ENCODE measurements at regions not wholly inside any gene's neighbourhood (a gene's known extent, or its start where the extent isn't known, plus 50 kb on each side); places are given as distances from the start of the nearest gene placed in this dataset.

GRCh38 chr2:100764430-100764829, 55.5 kb upstream of the NPAS2 start:
- H3K27ac ChIP-seq (ENCODE audit: low read depth, low read length): no peak overlapping the region
- no peaks in the 10 kb centered on the region for H3K27me3 ChIP-seq (ENCODE audit: control insufficient read depth, low read length)
- no peaks in the 10 kb centered on the region for H3K4me1 ChIP-seq (ENCODE audit: control insufficient read depth, low read length)
- no peaks in the 10 kb centered on the region for H3K9me2 ChIP-seq (replicated peaks; ENCODE audit: control insufficient read depth, low read length)
- TF ChIP-seq, protein P1, sequence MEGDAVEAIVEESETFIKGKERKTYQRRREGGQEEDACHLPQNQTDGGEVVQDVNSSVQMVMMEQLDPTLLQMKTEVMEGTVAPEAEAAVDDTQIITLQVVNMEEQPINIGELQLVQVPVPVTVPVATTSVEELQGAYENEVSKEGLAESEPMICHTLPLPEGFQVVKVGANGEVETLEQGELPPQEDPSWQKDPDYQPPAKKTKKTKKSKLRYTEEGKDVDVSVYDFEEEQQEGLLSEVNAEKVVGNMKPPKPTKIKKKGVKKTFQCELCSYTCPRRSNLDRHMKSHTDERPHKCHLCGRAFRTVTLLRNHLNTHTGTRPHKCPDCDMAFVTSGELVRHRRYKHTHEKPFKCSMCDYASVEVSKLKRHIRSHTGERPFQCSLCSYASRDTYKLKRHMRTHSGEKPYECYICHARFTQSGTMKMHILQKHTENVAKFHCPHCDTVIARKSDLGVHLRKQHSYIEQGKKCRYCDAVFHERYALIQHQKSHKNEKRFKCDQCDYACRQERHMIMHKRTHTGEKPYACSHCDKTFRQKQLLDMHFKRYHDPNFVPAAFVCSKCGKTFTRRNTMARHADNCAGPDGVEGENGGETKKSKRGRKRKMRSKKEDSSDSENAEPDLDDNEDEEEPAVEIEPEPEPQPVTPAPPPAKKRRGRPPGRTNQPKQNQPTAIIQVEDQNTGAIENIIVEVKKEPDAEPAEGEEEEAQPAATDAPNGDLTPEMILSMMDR (IDR thresholded peaks at IDR 0.05; ENCODE audit: low read depth, low read length, poor library complexity, severe bottlenecking): no peak
- TF ChIP-seq EZH2phosphoT487 (IDR thresholded peaks at IDR 0.05; ENCODE audit: borderline replicate concordance, low read length): no peak
- no peaks in the 10 kb centered on the region for H3K9me3 ChIP-seq (ENCODE audit: control insufficient read depth, insufficient read depth, low read length)
- H3K79me2 ChIP-seq (ENCODE audit: control insufficient read depth, low read length): no peaks in the 10 kb centered on the region
- no peaks in the 10 kb centered on the region for H3K36me3 ChIP-seq (ENCODE audit: control insufficient read depth, low read length)
- no peaks in the 10 kb centered on the region for H4K20me1 ChIP-seq (ENCODE audit: control insufficient read depth, insufficient read depth, low read depth, low read length)
- H3K4me3 ChIP-seq (ENCODE audit: low read length): no peak overlapping the region
- no peak overlapping the region for H3K4me2 ChIP-seq (ENCODE audit: low read length)
- no peaks in the 10 kb centered on the region for H3F3A ChIP-seq (ENCODE audit: control insufficient read depth, insufficient read depth)

DNA sequence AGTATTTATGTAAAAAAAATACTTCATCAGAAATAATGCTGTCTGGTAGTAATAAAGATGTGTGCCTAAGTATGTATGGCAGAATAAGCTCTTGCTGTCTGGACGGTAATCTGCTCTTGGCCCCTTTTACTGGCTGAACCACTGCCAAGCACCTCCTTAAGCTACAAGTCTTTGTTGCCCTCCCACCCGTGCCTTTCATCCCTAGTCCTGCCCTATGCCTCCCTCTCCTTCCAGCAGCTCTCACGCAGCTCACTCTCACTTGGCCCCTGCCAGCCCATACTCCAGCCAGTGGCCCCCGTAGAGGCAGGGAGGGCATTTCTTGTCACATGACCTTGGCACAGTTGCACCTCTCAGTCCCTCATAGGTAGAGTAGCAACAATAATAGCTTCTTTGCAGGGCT, 54.5 kb upstream of the NPAS2 start:
- Histone ChIP-seq H3K9me3 (ENCODE audit: control insufficient read depth, insufficient read depth, low read length) (no peaks in the 10 kb centered on the region), H3K27ac (ENCODE audit: low read depth, low read length) (no peak overlapping the region), H3F3A (ENCODE audit: control insufficient read depth, insufficient read depth) (no peaks in the 10 kb centered on the region), H3K79me2 (ENCODE audit: control insufficient read depth, low read length) (no peaks in the 10 kb centered on the region), H3K36me3 (ENCODE audit: control insufficient read depth, low read length) (no peaks in the 10 kb centered on the region), H3K4me1 (ENCODE audit: control insufficient read depth, low read length) (no peaks in the 10 kb centered on the region), H3K9me2 (replicated peaks; ENCODE audit: control insufficient read depth, low read length) (no peaks in the 10 kb centered on the region), H4K20me1 (ENCODE audit: control insufficient read depth, insufficient read depth, low read depth, low read length) (no peaks in the 10 kb centered on the region), H3K27me3 (ENCODE audit: control insufficient read depth, low read length) (no peaks in the 10 kb centered on the region), H3K4me2 (ENCODE audit: low read length) (no peak overlapping the region), H3K4me3 (ENCODE audit: low read length) (no peak overlapping the region)
- TF ChIP-seq EZH2phosphoT487 (IDR thresholded peaks at IDR 0.05; ENCODE audit: borderline replicate concordance, low read length): no peak
- TF ChIP-seq, protein P1 (IDR thresholded peaks at IDR 0.05; ENCODE audit: low read depth, low read length, poor library complexity, severe bottlenecking): no peak

- TF ChIP-seq, protein P1 (IDR thresholded peaks at IDR 0.05; ENCODE audit: low read depth, low read length, poor library complexity, severe bottlenecking): no peak
- no peak for TF ChIP-seq EZH2phosphoT487 (IDR thresholded peaks at IDR 0.05; ENCODE audit: borderline replicate concordance, low read length)
- Histone ChIP-seq H3K4me2 (ENCODE audit: low read length) (no peak overlapping the region), H3K9me3 (ENCODE audit: control insufficient read depth, insufficient read depth, low read length) (no peaks in the 10 kb centered on the region), H3K4me3 (ENCODE audit: low read length) (no peak overlapping the region), H3K36me3 (ENCODE audit: control insufficient read depth, low read length) (no peaks in the 10 kb centered on the region), H3K4me1 (ENCODE audit: control insufficient read depth, low read length) (no peaks in the 10 kb centered on the region), H3K27ac (ENCODE audit: low read depth, low read length) (no peak overlapping the region), H3F3A (ENCODE audit: control insufficient read depth, insufficient read depth) (no peaks in the 10 kb centered on the region), H3K79me2 (ENCODE audit: control insufficient read depth, low read length) (no peaks in the 10 kb centered on the region), H3K9me2 (replicated peaks; ENCODE audit: control insufficient read depth, low read length) (no peaks in the 10 kb centered on the region), H3K27me3 (ENCODE audit: control insufficient read depth, low read length) (no peaks in the 10 kb centered on the region), H4K20me1 (ENCODE audit: control insufficient read depth, insufficient read depth, low read depth, low read length) (no peaks in the 10 kb centered on the region)
Observed at GRCh38 chr2:100766256-100766655, 53.7 kb upstream of the NPAS2 start.

DNA sequence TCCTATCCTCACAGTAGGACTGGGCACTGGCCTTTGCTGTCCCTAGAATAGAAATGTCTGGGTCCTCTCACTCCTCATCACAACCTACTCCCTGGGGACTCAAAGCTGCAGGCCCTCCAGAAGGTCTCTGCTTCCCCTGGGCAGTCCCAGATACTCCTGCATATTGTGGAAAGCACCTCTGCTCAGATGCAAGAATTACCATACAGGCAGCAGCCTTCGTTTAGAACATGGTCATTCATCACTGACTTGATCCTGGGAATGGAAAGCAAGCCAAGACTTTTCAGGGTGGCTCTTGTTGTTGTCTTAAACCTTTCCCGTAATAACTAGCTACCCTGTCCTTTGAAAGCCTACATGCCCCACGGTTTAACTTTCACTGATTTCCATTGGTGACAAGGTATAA, 53.1 kb upstream of the NPAS2 start:
- no peaks in the 10 kb centered on the region for H3F3A ChIP-seq (ENCODE audit: control insufficient read depth, insufficient read depth)
- H3K4me2 ChIP-seq (ENCODE audit: low read length): no peak overlapping the region
- H4K20me1 ChIP-seq (ENCODE audit: control insufficient read depth, insufficient read depth, low read depth, low read length): no peaks in the 10 kb centered on the region
- H3K27me3 ChIP-seq (ENCODE audit: control insufficient read depth, low read length): no peaks in the 10 kb centered on the region
- H3K79me2 ChIP-seq (ENCODE audit: control insufficient read depth, low read length): no peaks in the 10 kb centered on the region
- H3K27ac ChIP-seq (ENCODE audit: low read depth, low read length): no peak overlapping the region
- H3K9me3 ChIP-seq (ENCODE audit: control insufficient read depth, insufficient read depth, low read length): no peaks in the 10 kb centered on the region
- no peak overlapping the region for H3K4me3 ChIP-seq (ENCODE audit: low read length)
- H3K36me3 ChIP-seq (ENCODE audit: control insufficient read depth, low read length): no peaks in the 10 kb centered on the region
- no peaks in the 10 kb centered on the region for H3K9me2 ChIP-seq (replicated peaks; ENCODE audit: control insufficient read depth, low read length)
- TF ChIP-seq, protein P1 (IDR thresholded peaks at IDR 0.05; ENCODE audit: low read depth, low read length, poor library complexity, severe bottlenecking): no peak
- TF ChIP-seq EZH2phosphoT487 (IDR thresholded peaks at IDR 0.05; ENCODE audit: borderline replicate concordance, low read length): no peak
- H3K4me1 ChIP-seq (ENCODE audit: control insufficient read depth, low read length): no peaks in the 10 kb centered on the region
